NCI-H510A (cell line): ENCODE measurements at regions not wholly inside any gene's neighbourhood (a gene's known extent, or its start where the extent isn't known, plus 50 kb on each side); places are given as distances from the start of the nearest gene placed in this dataset.

Experiments used
- DNase-seq: peaks from one replicate; lab custom pipeline; 2025; lab: John Stamatoyannopoulos, UW

GRCh38 chr2:236934656-236935055 is 151.0 kb upstream of the COPS8 start:
- no peak for DNase-seq

DNA sequence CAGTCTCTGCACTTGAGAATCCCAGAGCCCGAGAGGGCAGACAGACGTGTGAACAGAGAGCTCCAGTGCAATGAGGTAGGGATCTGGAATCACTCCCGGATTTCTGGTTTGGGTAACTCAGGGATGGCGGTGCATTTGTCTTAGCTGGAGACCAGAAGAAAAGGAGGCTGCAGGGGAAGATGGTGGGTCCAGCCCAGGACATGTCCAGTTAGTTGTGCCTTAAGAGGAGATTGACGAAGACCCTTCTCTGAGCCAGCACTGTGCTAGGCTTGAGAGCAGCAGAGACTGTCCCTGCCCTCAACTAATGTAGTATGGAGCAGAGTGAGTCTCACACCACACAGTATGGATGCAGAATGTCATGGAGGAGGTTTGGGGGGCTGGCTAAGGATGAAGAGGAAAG is 150.6 kb upstream of the COPS8 start:
- DNase-seq = no peak

- no peak for DNase-seq
Observed at GRCh38 chr2:236935631-236936445, 149.9 kb upstream of the COPS8 start.

- DNase-seq = no peak
Observed at GRCh38 chr2:236936446-236936940, 149.2 kb upstream of the COPS8 start.

DNA sequence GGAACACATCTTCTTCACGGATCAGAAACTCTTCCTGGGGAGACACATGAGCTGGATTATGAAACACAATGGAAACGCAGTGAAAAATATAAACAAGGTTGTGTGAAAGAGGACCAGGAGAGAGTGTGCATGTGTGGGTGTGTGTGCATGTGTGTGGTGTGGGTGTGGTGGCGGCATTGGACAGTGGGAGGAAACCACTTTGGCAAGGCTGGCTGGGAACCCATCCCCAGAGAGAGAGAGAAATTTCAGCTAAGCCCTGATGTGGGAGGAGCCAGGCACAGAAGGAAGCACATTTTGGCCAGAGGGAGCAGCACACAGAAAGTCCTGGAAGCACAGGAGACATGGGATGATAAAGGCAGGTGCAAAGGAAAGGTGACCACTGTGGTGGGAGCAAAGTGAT is 147.6 kb upstream of the COPS8 start:
- no peak for DNase-seq

GRCh38 chr2:236939271-236939670 is 146.4 kb upstream of the COPS8 start:
- DNase-seq = no peak

GRCh38 chr2:236939721-236940231 is 145.9 kb upstream of the COPS8 start:
- DNase-seq = peak; percentile 39

DNA sequence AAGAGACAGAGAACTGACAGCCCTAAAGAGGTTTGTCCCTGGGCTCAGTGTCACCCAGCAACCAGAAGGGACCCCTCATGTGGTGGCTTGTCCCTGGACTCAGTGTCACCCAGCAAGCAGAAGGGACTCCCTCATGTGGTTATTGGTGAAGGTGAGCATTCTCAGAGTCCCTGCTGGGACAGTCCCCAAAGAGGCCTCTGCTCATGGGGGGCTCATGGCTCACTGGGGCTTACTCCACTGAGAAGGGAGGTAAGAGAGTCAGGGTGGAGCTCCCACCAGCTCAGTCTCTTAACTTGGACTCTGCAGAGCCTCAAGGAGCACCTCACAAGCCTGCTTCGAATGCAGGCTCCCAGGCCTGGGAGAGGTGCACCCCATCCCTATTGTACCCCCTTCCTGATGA is 145.2 kb upstream of the COPS8 start:
- no peak for DNase-seq

GRCh38 chr2:236940916-236941520 is 144.7 kb upstream of the COPS8 start:
- no peak for DNase-seq

- no peak for DNase-seq
Observed at GRCh38 chr2:236941551-236941950, 144.1 kb upstream of the COPS8 start.

DNA sequence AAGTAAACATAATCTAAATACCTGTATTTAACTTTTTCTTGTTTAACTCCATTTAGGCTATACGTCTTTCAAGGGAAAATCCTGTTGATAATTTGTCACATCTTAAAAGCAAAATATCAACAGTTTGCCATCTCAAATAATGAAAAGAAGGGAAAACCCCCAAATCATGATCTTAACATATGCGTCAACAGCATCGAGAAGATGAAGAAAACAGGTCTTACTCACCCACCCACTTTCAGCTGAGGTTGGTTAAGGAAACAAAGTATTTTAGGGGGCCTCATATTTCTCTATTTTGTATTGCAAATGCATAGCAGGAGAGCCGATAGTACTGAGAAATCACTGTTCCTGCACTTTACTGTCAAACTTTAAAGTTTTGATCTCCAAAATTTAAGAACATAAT is 143.1 kb upstream of the COPS8 start:
- no peak for DNase-seq

- no peak for DNase-seq
Observed at GRCh38 chr2:236943068-236943467, 142.6 kb upstream of the COPS8 start.

GRCh38 chr2:236943841-236944513 is 141.7 kb upstream of the COPS8 start:
- no peak for DNase-seq

DNA sequence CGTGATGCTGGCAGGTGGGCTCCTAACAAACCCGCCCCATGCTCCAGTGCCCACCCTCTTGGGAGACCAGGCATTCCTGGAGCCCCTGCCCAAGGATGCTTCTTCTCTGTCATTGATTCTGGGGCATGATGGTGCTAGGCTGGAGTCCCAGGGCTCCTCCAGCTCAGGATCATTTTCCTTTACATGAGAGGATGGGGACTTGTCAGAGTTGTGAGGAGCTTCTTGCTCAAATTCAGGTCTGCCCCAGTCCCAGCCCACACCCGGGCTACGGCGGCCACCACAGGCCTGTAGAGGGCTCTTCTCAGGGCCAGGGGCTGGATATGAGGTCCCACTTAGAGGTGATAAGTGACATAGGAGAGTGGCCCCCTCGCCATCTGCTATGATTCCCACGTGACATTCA is 141.1 kb upstream of the COPS8 start:
- DNase-seq = no peak

- no peak for DNase-seq
Observed at GRCh38 chr2:236945431-236946016, 140.2 kb upstream of the COPS8 start.

DNA sequence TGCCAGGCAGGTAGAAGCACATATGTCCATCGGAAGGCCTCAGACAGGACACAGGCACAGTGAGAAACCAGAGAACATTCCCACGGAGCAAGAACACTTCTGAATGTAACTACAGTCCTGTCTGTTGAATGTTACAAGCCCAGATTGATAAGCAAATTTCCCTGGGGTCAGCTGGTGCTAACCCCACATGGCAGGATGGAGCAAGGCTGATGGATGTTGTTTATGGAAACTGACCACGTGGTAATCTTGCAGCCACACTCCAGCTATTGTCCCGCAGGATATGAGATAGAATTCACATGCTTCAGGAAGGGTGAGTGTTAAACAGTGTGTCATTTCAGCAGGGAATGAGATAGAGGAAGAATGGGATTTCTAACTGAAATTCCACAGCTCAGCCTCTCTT is 138.8 kb upstream of the COPS8 start:
- DNase-seq = no peak

DNA sequence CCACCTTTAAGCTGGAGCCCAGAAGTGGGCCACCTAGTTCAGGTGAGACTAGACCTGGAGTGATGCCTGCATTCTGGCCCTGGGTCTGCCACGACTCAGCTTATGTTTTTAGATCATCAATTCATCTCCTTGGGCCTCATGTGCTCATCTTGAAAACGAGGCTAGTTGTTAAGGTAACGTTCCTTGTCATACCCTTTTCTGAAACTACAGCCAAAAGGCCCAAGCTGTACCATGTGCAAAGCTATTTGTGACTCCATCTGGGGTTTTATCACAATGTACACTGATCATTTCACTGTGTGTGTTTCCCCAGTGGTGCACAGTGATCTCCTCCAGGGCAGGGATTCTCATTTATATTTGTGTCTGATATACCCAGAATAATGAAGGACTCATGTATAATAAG is 138.4 kb upstream of the COPS8 start:
- DNase-seq = no peak

DNA sequence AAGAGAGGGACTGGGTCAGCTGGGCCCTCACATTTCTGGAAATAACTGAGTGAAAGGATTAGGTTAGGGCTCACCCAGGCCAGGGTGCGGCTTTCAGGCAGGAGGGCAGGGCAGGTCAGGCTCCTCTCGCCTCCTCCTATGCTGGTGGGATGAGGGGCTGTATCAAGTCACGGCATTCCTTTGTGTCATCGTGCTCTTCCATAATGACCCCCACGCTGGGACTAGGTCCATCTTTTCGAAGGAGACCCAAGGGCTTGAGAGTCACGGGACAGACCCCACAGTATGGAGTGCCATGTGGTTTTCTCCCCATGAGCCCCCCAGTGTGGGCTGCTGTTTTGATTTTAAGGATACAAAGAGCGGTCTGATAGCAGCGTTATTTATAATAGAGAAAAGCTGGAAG is 137.8 kb upstream of the COPS8 start:
- DNase-seq = no peak

GRCh38 chr2:236949089-236949905 is 136.4 kb upstream of the COPS8 start:
- DNase-seq = no peak

DNA sequence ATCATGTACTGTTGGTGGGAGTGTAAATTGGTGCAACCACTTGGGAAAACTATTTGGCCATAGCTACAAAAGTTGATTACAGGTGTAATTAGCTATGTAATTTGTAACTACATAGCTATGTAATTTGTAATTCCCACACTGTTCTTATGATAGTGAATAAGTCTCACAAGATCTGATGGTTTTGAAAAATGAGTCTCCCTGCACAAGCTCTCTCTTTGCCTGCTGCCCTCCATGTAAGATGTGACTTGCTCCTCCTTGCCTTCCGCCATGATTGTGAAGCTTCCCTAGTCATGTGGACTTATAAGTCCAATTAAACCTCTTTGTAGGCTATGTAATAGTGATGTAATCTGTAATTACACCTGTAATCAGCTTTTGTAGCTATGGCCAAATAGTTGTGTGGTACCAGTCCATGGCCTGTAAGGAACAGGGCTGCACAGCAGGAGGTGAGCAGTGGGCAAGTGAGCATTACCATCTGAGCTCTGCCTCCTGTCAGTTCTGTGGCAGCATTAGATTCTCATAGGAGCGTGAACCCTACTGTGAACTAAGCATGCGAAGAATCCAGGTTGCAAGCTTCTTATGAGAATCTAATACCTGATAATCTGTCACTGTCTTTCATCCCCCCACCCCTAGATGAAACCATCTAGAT is 133.7 kb upstream of the COPS8 start:
- DNase-seq = no peak

- DNase-seq = no peak
Observed at GRCh38 chr2:236954641-236955040, 131.0 kb upstream of the COPS8 start.
